Pancreas (tissue), 10 donors: ENCODE measurements at regions not wholly inside any gene's neighbourhood (a gene's known extent, or its start where the extent isn't known, plus 50 kb on each side); places are given as distances from the start of the nearest gene placed in this dataset.

Experiments
- ATAC-seq, 4 donors: fragments of 200-7000 bp; cut with Tn5 transposase; one replicate each; pipeline versions ENCODE4 v1.8.0 to v1.9.1; 2020; ENCODE audit warnings: mild to moderate bottlenecking in 4 of 4, moderate library complexity in 4 of 4
- DNase-seq, 6 donors: peaks; one replicate each; pipeline ENCODE4 v3.0.0-alpha.2; 2020
- FAIRE-seq: peaks from 2 replicates; lab custom pipeline; 2012; peaks lifted over from hg19 to GRCh38; lab: Jason Lieb, UNC
- H3K27ac ChIP-seq, 4 donors: fragments of 200-600 bp; sonication (generic); 1 replicate in 3 of 4; 2 replicates in 1 of 4; pipeline versions ENCODE4 v1.5.0 to v1.8.0; 2020
- H3K27me3 ChIP-seq, 4 donors: fragments of 200-600 bp; one replicate each; pipeline ENCODE4 v1.8.0; 2021
- H3K36me3 ChIP-seq, 3 donors: fragments of 200-600 bp; sonication (generic) in 1 of 3; one replicate each; pipeline versions ENCODE4 v1.5.0 to v1.8.0; 2020 to 2021
- H3K4me1 ChIP-seq, 3 donors: fragments of 200-600 bp; one replicate each; pipeline ENCODE4 v1.8.0; 2021
- H3K4me3 ChIP-seq, 4 donors: fragments of 200-600 bp; sonication (generic) in 2 of 4; one replicate each; pipeline versions ENCODE4 v1.5.0 to v1.8.0; 2020 to 2021
- H3K9me3 ChIP-seq, 4 donors: fragments of 200-600 bp; one replicate each; pipeline ENCODE4 v1.8.0; 2021
- WGBS, 2 donors: extraction: QIAGEN DNeasy Blood & Tissue Kit; methylation state at CpG; one replicate each; pipeline ENCODE4 v1.1.7; 2013; 5-methylcytosine and 5-hydroxymethylcytosine counted together
- intact Hi-C, 3 donors: fragments of 100-400 bp; cut with DNase I; formaldehyde crosslinking; loops; one replicate each; pipeline versions ENCODE4 v1.11.1 to v1.14.2; 2022
- TF ChIP-seq, protein P1 (sequence below), 4 donors: fragments of 200-600 bp; sonication (generic) in 3 of 4; IDR thresholded peaks; one replicate each; pipeline versions ENCODE4 v1.5.0 to v1.8.0; 2021; ENCODE audit warnings: antibody characterized with exemption in 4 of 4
- donor health status: healthy with polysubstance abuse.
- donor health status: DM: no; HTN: no; CAD: no; lungs with moderate emphysema.
- donor health status: DM: no; HTN: no; CAD: no.
- donor health status: control.
- donor health status: control.
- donor health status: Bipolar disorder and iron deficiency.
- donor health status: DM: yes; HTN: yes; CAD: no.
- donor health status: DM: no; HTN: no; CAD: no.
- donor health status: DM: no; HTN: no; CAD: no.
- donor health status: DM: yes; HTN: yes; CAD: no.

DNA sequence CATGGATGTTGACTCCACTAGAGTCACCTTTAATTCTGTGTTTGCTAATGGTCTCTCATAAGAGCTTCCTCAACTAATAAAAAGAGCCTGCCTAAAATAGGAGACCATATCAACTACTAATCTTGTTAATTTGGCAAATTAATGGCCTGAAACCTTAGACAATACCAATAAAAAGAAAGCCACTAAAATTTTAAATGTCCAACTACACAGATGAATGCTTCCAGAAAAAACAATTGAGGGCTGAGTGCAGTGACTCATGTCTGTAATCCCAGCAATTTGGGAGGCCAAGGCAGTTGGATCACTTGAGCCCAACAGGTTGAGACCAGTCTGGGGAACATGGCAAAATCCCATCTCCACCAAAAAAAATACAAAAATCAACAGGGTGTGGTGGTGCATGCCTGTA lies 230.9 kb downstream of the NSUN3 start:
- Histone ChIP-seq H3K4me3 (no peak overlapping the region), H3K9me3 (no peaks in the 10 kb centered on the region), H3K27me3 (no peaks in the 10 kb centered on the region), H3K36me3 (no peaks in the 10 kb centered on the region), H3K27ac (no peak overlapping the region), H3K4me1 (no peaks in the 10 kb centered on the region)
- ATAC-seq (no peak), DNase-seq (no peak), FAIRE-seq (no peak)
- intact Hi-C loops: no loop called here
- TF ChIP-seq, protein P1, sequence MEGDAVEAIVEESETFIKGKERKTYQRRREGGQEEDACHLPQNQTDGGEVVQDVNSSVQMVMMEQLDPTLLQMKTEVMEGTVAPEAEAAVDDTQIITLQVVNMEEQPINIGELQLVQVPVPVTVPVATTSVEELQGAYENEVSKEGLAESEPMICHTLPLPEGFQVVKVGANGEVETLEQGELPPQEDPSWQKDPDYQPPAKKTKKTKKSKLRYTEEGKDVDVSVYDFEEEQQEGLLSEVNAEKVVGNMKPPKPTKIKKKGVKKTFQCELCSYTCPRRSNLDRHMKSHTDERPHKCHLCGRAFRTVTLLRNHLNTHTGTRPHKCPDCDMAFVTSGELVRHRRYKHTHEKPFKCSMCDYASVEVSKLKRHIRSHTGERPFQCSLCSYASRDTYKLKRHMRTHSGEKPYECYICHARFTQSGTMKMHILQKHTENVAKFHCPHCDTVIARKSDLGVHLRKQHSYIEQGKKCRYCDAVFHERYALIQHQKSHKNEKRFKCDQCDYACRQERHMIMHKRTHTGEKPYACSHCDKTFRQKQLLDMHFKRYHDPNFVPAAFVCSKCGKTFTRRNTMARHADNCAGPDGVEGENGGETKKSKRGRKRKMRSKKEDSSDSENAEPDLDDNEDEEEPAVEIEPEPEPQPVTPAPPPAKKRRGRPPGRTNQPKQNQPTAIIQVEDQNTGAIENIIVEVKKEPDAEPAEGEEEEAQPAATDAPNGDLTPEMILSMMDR (IDR thresholded peaks at IDR 0.05): no peak

DNA sequence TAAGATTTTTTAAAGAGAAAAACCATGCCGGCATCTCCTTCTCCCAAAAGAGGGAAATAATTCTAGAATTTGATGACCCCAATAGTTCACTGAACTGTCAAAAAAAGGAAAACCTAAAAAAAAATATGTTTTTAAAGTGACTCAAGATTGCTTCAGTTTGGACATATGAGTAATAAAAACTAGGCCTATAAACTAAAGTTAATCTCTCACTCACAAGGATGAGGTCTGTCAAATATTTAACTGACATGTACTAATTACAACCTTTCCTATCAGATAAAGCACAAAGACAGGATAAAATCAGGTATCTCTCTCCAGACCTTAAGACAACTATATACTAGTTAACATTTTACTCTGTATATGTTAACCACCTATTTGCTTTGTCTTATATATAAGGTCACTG lies 231.9 kb downstream of the NSUN3 start:
- intact Hi-C loops: no loop called here
- WGBS, 2 donors: 84 to 85% methylated on average over 1 of the region's 1 CpG
- FAIRE-seq (no peak), ATAC-seq (no peak), DNase-seq (no peak)
- H3K27ac ChIP-seq: no peak overlapping the region
- TF ChIP-seq, protein P1 (IDR thresholded peaks at IDR 0.05): no peak
- H3K9me3 ChIP-seq: no peaks in the 10 kb centered on the region
- no peaks in the 10 kb centered on the region for H3K27me3 ChIP-seq
- H3K36me3 ChIP-seq: no peaks in the 10 kb centered on the region
- H3K4me1 ChIP-seq: no peaks in the 10 kb centered on the region
- H3K4me3 ChIP-seq: no peak overlapping the region

DNA sequence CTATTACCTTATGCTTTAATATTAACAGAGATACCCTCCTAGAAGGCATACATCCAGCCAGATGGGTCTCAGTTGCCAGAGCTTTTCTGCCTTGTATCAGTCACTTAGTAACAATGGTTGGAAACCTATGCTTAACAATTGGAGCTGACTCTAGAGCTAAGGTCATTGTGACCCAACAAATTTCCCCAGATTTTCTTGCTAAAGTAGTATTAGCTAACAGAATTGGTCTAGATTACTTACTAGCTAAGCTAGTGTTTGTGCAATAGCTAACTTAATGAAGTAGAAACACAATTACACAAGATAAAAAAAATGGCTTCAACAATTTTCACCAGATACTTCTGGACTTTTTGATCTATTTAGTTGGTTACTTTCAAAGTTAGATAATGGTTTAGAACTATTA lies 236.9 kb downstream of the NSUN3 start:
- ATAC-seq: no peak
- no peak overlapping the region for H3K4me3 ChIP-seq
- H3K36me3 ChIP-seq: no peaks in the 10 kb centered on the region
- no peaks in the 10 kb centered on the region for H3K4me1 ChIP-seq
- no peak for DNase-seq
- no peaks in the 10 kb centered on the region for H3K9me3 ChIP-seq
- FAIRE-seq: no peak
- H3K27ac ChIP-seq: no peak overlapping the region
- TF ChIP-seq, protein P1 (IDR thresholded peaks at IDR 0.05): no peak
- intact Hi-C loops: no loop called here
- H3K27me3 ChIP-seq: no peaks in the 10 kb centered on the region

DNA sequence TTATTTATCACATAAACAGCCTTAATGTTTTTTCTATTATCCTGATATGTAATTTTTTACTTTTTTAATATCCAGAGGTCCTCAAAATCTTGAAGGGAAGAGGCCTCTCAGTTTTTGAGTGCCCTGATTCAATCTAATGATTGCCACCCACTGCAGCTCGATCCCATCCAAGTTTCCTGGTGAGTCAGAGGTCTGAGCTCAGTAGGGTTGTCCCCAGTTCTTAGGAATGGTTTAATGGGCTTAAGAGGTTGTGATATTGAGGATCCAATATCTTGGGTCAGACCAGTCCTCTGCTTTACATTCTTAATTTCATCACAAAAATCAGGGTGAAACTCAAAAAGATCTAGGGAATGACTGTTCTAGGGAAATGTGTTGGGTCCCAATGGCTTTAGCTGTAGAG lies 238.5 kb downstream of the NSUN3 start:
- no peaks in the 10 kb centered on the region for H3K27me3 ChIP-seq
- no peaks in the 10 kb centered on the region for H3K9me3 ChIP-seq
- no peak overlapping the region for H3K27ac ChIP-seq
- FAIRE-seq (no peak), ATAC-seq (no peak), DNase-seq (no peak)
- no peaks in the 10 kb centered on the region for H3K36me3 ChIP-seq
- TF ChIP-seq, protein P1 (IDR thresholded peaks at IDR 0.05): no peak
- 83 to 95% methylated on average over 1 of the region's 1 CpG for WGBS, 2 donors
- no peak overlapping the region for H3K4me3 ChIP-seq
- no peaks in the 10 kb centered on the region for H3K4me1 ChIP-seq
- intact Hi-C loops: no loop called here

DNA sequence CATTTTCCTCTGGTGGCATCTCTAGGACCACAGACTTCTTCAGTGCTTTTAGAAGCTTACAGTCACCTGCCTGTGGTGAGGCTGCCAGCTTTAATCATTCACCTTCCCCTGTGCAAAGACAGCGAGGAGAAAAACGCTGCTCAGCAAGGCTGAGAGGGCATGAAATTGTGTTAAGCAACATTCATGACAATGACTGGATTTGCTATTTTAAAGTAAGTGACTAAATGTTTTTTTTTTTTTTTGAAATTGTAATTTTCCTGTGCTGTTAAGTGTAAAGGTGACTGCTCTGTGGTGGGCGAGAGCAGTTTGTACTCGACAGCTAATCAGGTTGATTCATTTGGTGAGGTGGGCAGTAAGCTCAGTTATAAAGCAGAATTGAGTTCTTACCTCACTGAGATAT lies 240.4 kb downstream of the NSUN3 start:
- no peak for ATAC-seq
- H3K27ac ChIP-seq: no peak overlapping the region
- no peaks in the 10 kb centered on the region for H3K9me3 ChIP-seq
- intact Hi-C loops: no loop called here
- no peaks in the 10 kb centered on the region for H3K36me3 ChIP-seq
- no peaks in the 10 kb centered on the region for H3K27me3 ChIP-seq
- DNase-seq: no peak
- WGBS, 2 donors: 44 to 52% methylated on average over 4 of the region's 4 CpGs
- TF ChIP-seq, protein P1 (IDR thresholded peaks at IDR 0.05): no peak
- no peak overlapping the region for H3K4me3 ChIP-seq
- H3K4me1 ChIP-seq: no peaks in the 10 kb centered on the region
- FAIRE-seq: no peak
